H1 (cell line): ENCODE measurements at regions not wholly inside any gene's neighbourhood (a gene's known extent, or its start where the extent isn't known, plus 50 kb on each side); places are given as distances from the start of the nearest gene placed in this dataset.

Experiments used
- CTCF ChIP-seq, 3 experiments: IDR thresholded peaks; 1 replicate in 2 of 3; 2 replicates in 1 of 3; pipeline versions ENCODE4 v1.5.1 to v1.6.1; 2011; ENCODE audit warnings: low read length in 3 of 3, mild to moderate bottlenecking in 3 of 3, inconsistent platforms in 2 of 3, low read depth in 1 of 3, moderate library complexity in 1 of 3; ENCODE audit not compliant: insufficient read depth in 1 of 3; ENCODE audit errors: control extremely low read depth in 1 of 3
- MAFK ChIP-seq: IDR thresholded peaks from 2 replicates; pipeline ENCODE4 v1.6.1; 2012; ENCODE audit warnings: low read depth, mild to moderate bottlenecking, improper control_type of control experiment, low read length
- POLR2A ChIP-seq, 2 experiments: IDR thresholded peaks; 1 replicate in 1 of 2; 2 replicates in 1 of 2; pipeline ENCODE4 v1.6.1; 2011; ENCODE audit warnings: low read depth in 2 of 2, low read length in 2 of 2, mild to moderate bottlenecking in 2 of 2; ENCODE audit errors: control extremely low read depth in 1 of 2

- TF ChIP-seq CTCF (IDR thresholded peaks at IDR 0.05; ENCODE audit: control extremely low read depth in 1 of 3, insufficient read depth in 1 of 3, low read depth in 1 of 3, low read length in 3 of 3) (no peak), POLR2A (IDR thresholded peaks at IDR 0.05; ENCODE audit: control extremely low read depth in 1 of 2, low read depth in 2 of 2, low read length in 2 of 2) (no peak), MAFK (no peak)
Observed at GRCh38 chr13:108030769-108031168, 184.6 kb downstream of the LIG4 start.
